HCT116 (cell line): ENCODE measurements at regions not wholly inside any gene's neighbourhood (a gene's known extent, or its start where the extent isn't known, plus 50 kb on each side); places are given as distances from the start of the nearest gene placed in this dataset.

Source experiments
- ATAC-seq: fragments of 200-7000 bp; cut with Tn5 transposase; 2 replicates; pipeline ENCODE4 v1.9.1; 2020; ENCODE audit warnings: mild to moderate bottlenecking, moderate library complexity
- BruUV-seq: library from RNA; stranded (reverse); fragments of 400-500 nt; replicated peaks from 2 replicates; lab custom pipeline; 2021; lab: Mats Ljungman, UMichigan
- CTCF ChIA-PET: fragments of 300-600 bp; sonication (Branson Sonifier 250); formaldehyde crosslinking; loops from one replicate; lab custom pipeline; 2021; ENCODE audit warnings: antibody characterized with exemption; lab: Charles Lee
- POLR2A ChIA-PET: fragments of 300-600, 350-600 bp; sonication (Branson Sonifier 250); formaldehyde crosslinking; loops from one replicate; lab custom pipeline; 2021; ENCODE audit warnings: antibody characterized with exemption; lab: Charles Lee
- RAD21 ChIA-PET, 2 experiments: fragments of 300-600 bp; sonication (Branson Sonifier 250); formaldehyde crosslinking; loops; one replicate each; lab custom pipeline; 2023; ENCODE audit warnings: low total read pairs in 2 of 2; ENCODE audit not compliant: uncharacterized antibody in 2 of 2, unreplicated experiment in 2 of 2, low non-redundant PET in 1 of 2; lab: Charles Lee
- DNase-seq: peaks from one replicate; pipeline ENCODE4 v3.0.0-alpha.2; 2010; ENCODE audit warnings: low read depth, low spot score
- H2AFZ ChIP-seq: fragments of 200-600 bp; shearing (Covaris generic), sonication (generic); 2 replicates; pipeline ENCODE4 v1.6.1; 2017; ENCODE audit warnings: low read depth, mixed run types, mixed read lengths, antibody characterized with exemption, low read length; ENCODE audit not compliant: poor library complexity, severe bottlenecking
- H3K27ac ChIP-seq: 2 replicates; pipeline ENCODE4 v1.5.1; 2012; ENCODE audit warnings: low read depth, low read length
- H3K27me3 ChIP-seq: fragments of 200-600 bp; sonication (generic); 2 replicates; pipeline ENCODE4 v1.6.1; 2016; ENCODE audit warnings: mixed run types, low read length, mixed read lengths; ENCODE audit not compliant: insufficient read depth
- H3K36me3 ChIP-seq, 2 experiments: fragments of 200-500 bp in 1 of 2; fragments of 200-600 bp in 1 of 2; sonication (Bioruptor generic) in 1 of 2; sonication (generic) in 1 of 2; 2 replicates each; pipeline versions ENCODE4 v1.5.1 to v1.6.1; 2014 to 2016; ENCODE audit warnings: low read length in 2 of 2, inconsistent platforms in 1 of 2, mixed read lengths in 1 of 2, mixed run types in 1 of 2; ENCODE audit not compliant: insufficient read depth in 2 of 2, control insufficient read depth in 1 of 2
- H3K4me1 ChIP-seq, 2 experiments: fragments of 200-600 bp in 1 of 2; sonication (generic) in 1 of 2; 2 replicates each; pipeline versions ENCODE4 v1.5.1 to v1.6.1; 2012 to 2017; ENCODE audit warnings: low read length in 2 of 2, inconsistent platforms in 1 of 2, mild to moderate bottlenecking in 1 of 2, mixed read lengths in 1 of 2, mixed run types in 1 of 2, moderate library complexity in 1 of 2; ENCODE audit not compliant: insufficient read depth in 2 of 2, control insufficient read depth in 1 of 2
- H3K4me2 ChIP-seq: fragments of 200-600 bp; sonication (generic); 2 replicates; pipeline ENCODE4 v1.6.1; 2017; ENCODE audit warnings: mixed run types, low read length, mixed read lengths
- H3K4me3 ChIP-seq, 2 experiments: fragments of 200-600 bp in 1 of 2; sonication (generic) in 1 of 2; replicated peaks in 1 of 2; 2 replicates each; pipeline ENCODE4 v1.5.1; 2011 to 2016; ENCODE audit warnings: low read length in 2 of 2, control low read depth in 1 of 2, low read depth in 1 of 2, mild to moderate bottlenecking in 1 of 2, mixed read lengths in 1 of 2, mixed run types in 1 of 2
- H3K79me2 ChIP-seq: fragments of 200-600 bp; sonication (generic); 2 replicates; pipeline ENCODE4 v1.6.1; 2017; ENCODE audit warnings: mild to moderate bottlenecking, mixed run types, low read length, moderate library complexity, mixed read lengths; ENCODE audit not compliant: insufficient read depth
- H3K9ac ChIP-seq: fragments of 200-600 bp; sonication (generic); 2 replicates; pipeline ENCODE4 v1.6.1; 2016; ENCODE audit warnings: low read length, mixed read lengths
- H3K9me2 ChIP-seq: fragments of 200-600 bp; sonication (generic), shearing (Covaris generic); 2 replicates; pipeline ENCODE4 v1.6.1; 2017; ENCODE audit warnings: mixed run types, mild to moderate bottlenecking, moderate library complexity; ENCODE audit not compliant: insufficient read depth
- H3K9me3 ChIP-seq, 2 experiments: fragments of 200-500 bp in 1 of 2; fragments of 200-600 bp in 1 of 2; sonication (Bioruptor generic) in 1 of 2; sonication (generic) in 1 of 2; 2 replicates each; pipeline ENCODE4 v1.6.1; 2014 to 2017; ENCODE audit warnings: low read length in 2 of 2, mixed read lengths in 2 of 2, inconsistent platforms in 1 of 2, low read depth in 1 of 2, mild to moderate bottlenecking in 1 of 2, mixed run types in 1 of 2, moderate library complexity in 1 of 2; ENCODE audit not compliant: control insufficient read depth in 1 of 2, insufficient read depth in 1 of 2
- H4K20me1 ChIP-seq: fragments of 200-600 bp; sonication (generic), shearing (Covaris generic); 2 replicates; pipeline ENCODE4 v1.6.1; 2017; ENCODE audit warnings: mixed run types, mild to moderate bottlenecking, moderate library complexity; ENCODE audit not compliant: insufficient read depth
- ATF3 ChIP-seq: IDR thresholded peaks from 2 replicates; pipeline ENCODE4 v1.6.1; 2012
- CBX3 ChIP-seq: IDR thresholded peaks from 2 replicates; pipeline ENCODE4 v1.6.1; 2012; ENCODE audit warnings: low read depth
- CEBPB ChIP-seq: IDR thresholded peaks from 2 replicates; pipeline ENCODE4 v1.6.1; 2012; ENCODE audit warnings: low read depth
- EGR1 ChIP-seq: IDR thresholded peaks from 2 replicates; pipeline ENCODE4 v1.6.1; 2012; ENCODE audit warnings: low read depth
- ELF1 ChIP-seq: IDR thresholded peaks from 2 replicates; pipeline ENCODE4 v1.6.1; 2012; ENCODE audit warnings: low read depth, borderline replicate concordance
- EZH2 ChIP-seq: fragments of 200-600 bp; sonication (generic); IDR thresholded peaks from 2 replicates; pipeline ENCODE4 v1.6.1; 2017; ENCODE audit warnings: antibody characterized with exemption, mixed run types
- EZH2phosphoT487 ChIP-seq: fragments of 200-600 bp; IDR thresholded peaks from 2 replicates; pipeline ENCODE4 v1.6.1; 2018; ENCODE audit warnings: antibody characterized with exemption, borderline replicate concordance
- JUND ChIP-seq: IDR thresholded peaks from 2 replicates; pipeline ENCODE4 v1.6.1; 2012
- MAX ChIP-seq: IDR thresholded peaks from 2 replicates; pipeline ENCODE4 v1.6.1; 2012
- POLR2A ChIP-seq: IDR thresholded peaks from 2 replicates; pipeline ENCODE4 v1.7.0; 2011; ENCODE audit warnings: borderline replicate concordance; ENCODE audit not compliant: insufficient read depth, insufficient read length; ENCODE audit errors: extremely low read depth
- POLR2AphosphoS5 ChIP-seq: IDR thresholded peaks from 2 replicates; pipeline ENCODE4 v1.6.1; 2011; ENCODE audit warnings: mild to moderate bottlenecking, low read depth, low read length, moderate library complexity
- RAD21 ChIP-seq: IDR thresholded peaks from 2 replicates; pipeline ENCODE4 v1.6.1; 2012; ENCODE audit warnings: low read depth, mild to moderate bottlenecking
- REST ChIP-seq: IDR thresholded peaks from 2 replicates; pipeline ENCODE4 v1.6.1; 2012; ENCODE audit warnings: low read depth
- SIN3A ChIP-seq: IDR thresholded peaks from 2 replicates; pipeline ENCODE4 v1.6.1; 2012; ENCODE audit warnings: low read depth
- SP1 ChIP-seq: IDR thresholded peaks from 2 replicates; pipeline ENCODE4 v1.6.1; 2012; ENCODE audit warnings: low read depth
- SRF ChIP-seq: IDR thresholded peaks from 2 replicates; pipeline ENCODE4 v1.6.1; 2012; ENCODE audit warnings: low read depth
- TCF7L2 ChIP-seq: IDR thresholded peaks from 2 replicates; pipeline ENCODE4 v1.7.0; 2011; ENCODE audit warnings: borderline replicate concordance, inconsistent platforms; ENCODE audit not compliant: insufficient read depth, insufficient read length; ENCODE audit errors: extremely low read depth
- YY1 ChIP-seq: IDR thresholded peaks from 2 replicates; pipeline ENCODE4 v1.6.1; 2011; ENCODE audit warnings: low read length, low read depth, moderate library complexity, mild to moderate bottlenecking; ENCODE audit not compliant: insufficient replicate concordance; ENCODE audit errors: extremely low read depth
- ZBTB33 ChIP-seq: IDR thresholded peaks from 2 replicates; pipeline ENCODE4 v1.6.1; 2011; ENCODE audit warnings: mild to moderate bottlenecking, low read length, moderate library complexity; ENCODE audit not compliant: insufficient replicate concordance; ENCODE audit errors: extremely low read depth
- ZFX ChIP-seq: fragments of 450-650 bp; IDR thresholded peaks from 2 replicates; pipeline ENCODE4 v1.6.1; 2017
- intact Hi-C: fragments of 100-400 bp; cut with micrococcal nuclease; formaldehyde crosslinking; loops from 2 replicates; pipeline ENCODE4 v1.10.0; 2022

GRCh38 chr1:232319518-232320210, 310.3 kb downstream of the SIPA1L2 start:
- H3K4me3 ChIP-seq, result no peak overlapping the region
- intact Hi-C loops, result no loop called here
- no TSS peak for BruUV-seq
- no peak for ATAC-seq
- no peaks in the 10 kb centered on the region for H3K4me1 ChIP-seq
- no peak overlapping the region for H3K4me2 ChIP-seq
- H3K9me2 ChIP-seq, result no peaks in the 10 kb centered on the region
- no peaks in the 10 kb centered on the region for H3K36me3 ChIP-seq
- H3K9me3 ChIP-seq, result no peaks in the 10 kb centered on the region
- no peaks in the 10 kb centered on the region for H3K27me3 ChIP-seq
- ChIA-PET CTCF (no interaction called here), POLR2A (no interaction called here), RAD21 (no interaction called here)
- TF ChIP-seq SP1, result no peak
- TF ChIP-seq REST, result no peak
- no peak for TF ChIP-seq POLR2A
- TF ChIP-seq MAX, result no peak
- no peak for TF ChIP-seq ZBTB33
- no peak for TF ChIP-seq JUND
- TF ChIP-seq YY1, result no peak
- no peak for TF ChIP-seq ELF1
- no peak for TF ChIP-seq RAD21
- no peak for TF ChIP-seq ATF3
- TF ChIP-seq EZH2phosphoT487, result no peak
- TF ChIP-seq TCF7L2, result no peak
- no peak for TF ChIP-seq CEBPB
- TF ChIP-seq SIN3A, result no peak
- TF ChIP-seq CBX3, result no peak
- no peak for TF ChIP-seq ZFX
- TF ChIP-seq SRF, result no peak
- no peak for TF ChIP-seq POLR2AphosphoS5
- no peak for TF ChIP-seq EZH2
- TF ChIP-seq EGR1, result no peak
- DNase-seq, result no peak
- H3K27ac ChIP-seq, result no peak overlapping the region
- H4K20me1 ChIP-seq, result no peaks in the 10 kb centered on the region
- no peak overlapping the region for H3K9ac ChIP-seq
- H3K79me2 ChIP-seq, result no peaks in the 10 kb centered on the region
- no peak overlapping the region for H2AFZ ChIP-seq
